Epithelial cell of proximal tubule (primary cell): ENCODE measurements at regions not wholly inside any gene's neighbourhood (a gene's known extent, or its start where the extent isn't known, plus 50 kb on each side); places are given as distances from the start of the nearest gene placed in this dataset.

Experiments used
- DNase-seq: peaks from one replicate; pipeline ENCODE4 v3.0.0-alpha.2; 2011; ENCODE audit warnings: low read depth
- H3K4me3 ChIP-seq: 2 replicates; pipeline ENCODE4 v1.5.1; 2011; ENCODE audit warnings: low read depth, mild to moderate bottlenecking, low read length
- CTCF ChIP-seq: conservative IDR thresholded peaks from 2 replicates; pipeline ENCODE4 v1.5.1; 2012; ENCODE audit warnings: low read depth, mild to moderate bottlenecking, low read length

- H3K4me3 ChIP-seq: no peak overlapping the region
- DNase-seq: no peak
- no peak for TF ChIP-seq CTCF
These were observed 313.4 kb upstream of the STT3B start for GRCh38 chr3:31219131-31219843.

- DNase-seq: no peak
- no peak overlapping the region for H3K4me3 ChIP-seq
- TF ChIP-seq CTCF: no peak
These were observed 312.3 kb upstream of the STT3B start for GRCh38 chr3:31220431-31220830.

- TF ChIP-seq CTCF: no peak
- H3K4me3 ChIP-seq: no peak overlapping the region
- no peak for DNase-seq
These were observed 309.4 kb upstream of the STT3B start for GRCh38 chr3:31223278-31223677.

- no peak for TF ChIP-seq CTCF
These were observed 307.8 kb upstream of the STT3B start for GRCh38 chr3:31224936-31225335.

GRCh38 chr3:31225923-31226322 lies 306.8 kb upstream of the STT3B start:
- TF ChIP-seq CTCF: no peak
- no peak overlapping the region for H3K4me3 ChIP-seq
- no peak for DNase-seq

More at GRCh38 chr3:31224936-31225335, 307.8 kb upstream of the STT3B start:
- DNase-seq: no peak
- H3K4me3 ChIP-seq: no peak overlapping the region

GRCh38 chr3:31226346-31226745 lies 306.4 kb upstream of the STT3B start:
- DNase-seq: no peak
- no peak for TF ChIP-seq CTCF
- no peak overlapping the region for H3K4me3 ChIP-seq

- no peak overlapping the region for H3K4me3 ChIP-seq
- no peak for DNase-seq
- no peak for TF ChIP-seq CTCF
These were observed 305.6 kb upstream of the STT3B start for GRCh38 chr3:31227131-31227562.
